Adrenal gland (tissue), 9 donors: ENCODE measurements at regions not wholly inside any gene's neighbourhood (a gene's known extent, or its start where the extent isn't known, plus 50 kb on each side); places are given as distances from the start of the nearest gene placed in this dataset.

Experiments used
- DNase-seq, 7 donors: peaks; one replicate each; pipeline ENCODE4 v3.0.0-alpha.2; 2019 to 2020
- H3K27ac ChIP-seq, 5 donors: fragments of 200-600 bp; sonication (generic) in 4 of 5; 1 replicate in 3 of 5; 2 replicates in 2 of 5; pipeline versions ENCODE4 v1.5.1 to v1.8.0; 2016 to 2020; ENCODE audit warnings: mild to moderate bottlenecking in 1 of 5
- H3K27me3 ChIP-seq: fragments of 200-600 bp; 2 replicates; pipeline ENCODE4 v1.8.0; 2021
- H3K36me3 ChIP-seq, 2 donors: fragments of 200-600 bp; replicated peaks in 1 of 2; 1 replicate in 1 of 2; 2 replicates in 1 of 2; pipeline versions ENCODE4 v1.5.1 to v1.8.0; 2018 to 2022
- H3K4me1 ChIP-seq, 2 donors: fragments of 200-600 bp; replicated peaks in 1 of 2; 1 replicate in 1 of 2; 2 replicates in 1 of 2; pipeline versions ENCODE4 v1.5.1 to v1.8.0; 2018 to 2021
- H3K4me3 ChIP-seq, 4 donors: fragments of 200-600 bp; sonication (generic) in 3 of 4; one replicate each; pipeline ENCODE4 v1.5.1; 2016 to 2018
- H3K9me3 ChIP-seq, 3 donors: fragments of 200-600 bp; sonication (generic) in 1 of 3; replicated peaks in 1 of 3; 1 replicate in 2 of 3; 2 replicates in 1 of 3; pipeline versions ENCODE4 v1.5.1 to v1.8.0; 2016 to 2021
- POLR2A ChIP-seq, 2 donors: fragments of 450-650 bp; IDR thresholded peaks; one replicate each; pipeline ENCODE4 v1.6.1; 2017; ENCODE audit warnings: antibody characterized with exemption in 2 of 2, mild to moderate bottlenecking in 2 of 2, moderate library complexity in 1 of 2
- WGBS, 4 donors: extraction: QIAGEN DNeasy Blood & Tissue Kit in 2 of 4; methylation state at CpG; one replicate each; pipeline versions ENCODE4 v1.1.5 to v1.1.7; 2013 to 2017; 5-methylcytosine and 5-hydroxymethylcytosine counted together
- intact Hi-C, 2 donors: fragments of 100-400 bp; cut with DNase I; formaldehyde crosslinking; loops; one replicate each; pipeline versions ENCODE4 v1.14.1 to v1.15.0; 2022 to 2023
- TF ChIP-seq, protein P1 (sequence below), 6 experiments: fragments of 450-650 bp in 4 of 6; fragments of 200-600 bp in 2 of 6; sonication (generic) in 1 of 6; IDR thresholded peaks; 1 replicate in 5 of 6; 2 replicates in 1 of 6; pipeline versions ENCODE4 v1.5.1 to v1.8.0; 2016 to 2021; ENCODE audit warnings: antibody characterized with exemption in 6 of 6, mild to moderate bottlenecking in 2 of 6, moderate library complexity in 1 of 6
- donor health status: healthy with polysubstance abuse.
- donor health status: Bipolar disorder and iron deficiency.
- donor health status: DM: yes; HTN: yes; CAD: no.
- donor health status: DM: no; HTN: no; CAD: no.
- donor health status: DM: no; HTN: no; CAD: no.

DNA sequence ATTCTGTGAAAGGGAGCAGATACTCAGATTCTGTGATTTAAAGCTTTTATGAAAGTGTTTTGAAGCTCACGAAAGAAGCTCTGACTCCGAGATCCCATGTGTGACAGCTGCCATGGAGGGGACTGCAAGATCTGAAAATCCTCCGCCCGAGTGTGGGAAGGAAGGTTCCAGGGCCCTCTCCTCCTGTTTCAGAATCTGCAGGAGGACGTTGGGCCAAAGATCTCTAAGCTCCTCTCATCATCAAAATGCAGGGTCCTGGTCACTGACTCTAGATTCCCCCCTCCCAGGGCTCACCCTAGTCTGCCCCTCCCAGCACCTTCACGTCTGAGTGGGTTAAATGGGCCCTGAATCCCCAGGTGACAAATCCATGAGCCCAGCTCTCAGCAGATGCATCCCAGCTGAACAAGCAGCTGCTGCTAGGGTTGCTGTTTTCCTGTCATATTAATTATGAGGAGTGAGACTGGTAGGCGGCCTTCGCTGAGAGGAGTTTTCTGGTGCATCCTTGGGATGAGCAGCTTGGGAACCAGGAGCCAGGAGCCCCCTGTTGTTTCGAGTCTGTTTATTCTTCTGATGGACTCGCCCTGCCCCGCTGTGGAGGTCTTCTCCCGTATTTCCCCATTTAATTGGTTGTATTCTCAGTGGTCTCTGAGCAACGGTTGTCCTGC, 402.0 kb downstream of the MATN1 start:
- Histone ChIP-seq H3K4me1 (no peaks in the 10 kb centered on the region), H3K27ac (peak overlapping the region in 1 of 5 donors; percentile 54), H3K36me3 (no peaks in the 10 kb centered on the region), H3K27me3 (no peaks in the 10 kb centered on the region), H3K9me3 (no peaks in the 10 kb centered on the region), H3K4me3 (no peak overlapping the region)
- DNase-seq = peak in 2 of 7 donors; percentile 8 to 68
- intact Hi-C loops = no loop called here
- 60 to 79% (median 72%) methylated on average over 8 to 13 of the region's 13 CpGs for WGBS, 4 donors
- TF ChIP-seq, protein P1, sequence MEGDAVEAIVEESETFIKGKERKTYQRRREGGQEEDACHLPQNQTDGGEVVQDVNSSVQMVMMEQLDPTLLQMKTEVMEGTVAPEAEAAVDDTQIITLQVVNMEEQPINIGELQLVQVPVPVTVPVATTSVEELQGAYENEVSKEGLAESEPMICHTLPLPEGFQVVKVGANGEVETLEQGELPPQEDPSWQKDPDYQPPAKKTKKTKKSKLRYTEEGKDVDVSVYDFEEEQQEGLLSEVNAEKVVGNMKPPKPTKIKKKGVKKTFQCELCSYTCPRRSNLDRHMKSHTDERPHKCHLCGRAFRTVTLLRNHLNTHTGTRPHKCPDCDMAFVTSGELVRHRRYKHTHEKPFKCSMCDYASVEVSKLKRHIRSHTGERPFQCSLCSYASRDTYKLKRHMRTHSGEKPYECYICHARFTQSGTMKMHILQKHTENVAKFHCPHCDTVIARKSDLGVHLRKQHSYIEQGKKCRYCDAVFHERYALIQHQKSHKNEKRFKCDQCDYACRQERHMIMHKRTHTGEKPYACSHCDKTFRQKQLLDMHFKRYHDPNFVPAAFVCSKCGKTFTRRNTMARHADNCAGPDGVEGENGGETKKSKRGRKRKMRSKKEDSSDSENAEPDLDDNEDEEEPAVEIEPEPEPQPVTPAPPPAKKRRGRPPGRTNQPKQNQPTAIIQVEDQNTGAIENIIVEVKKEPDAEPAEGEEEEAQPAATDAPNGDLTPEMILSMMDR (IDR thresholded peaks at IDR 0.05) = no peak
- TF ChIP-seq POLR2A (IDR thresholded peaks at IDR 0.05) = no peak

DNA sequence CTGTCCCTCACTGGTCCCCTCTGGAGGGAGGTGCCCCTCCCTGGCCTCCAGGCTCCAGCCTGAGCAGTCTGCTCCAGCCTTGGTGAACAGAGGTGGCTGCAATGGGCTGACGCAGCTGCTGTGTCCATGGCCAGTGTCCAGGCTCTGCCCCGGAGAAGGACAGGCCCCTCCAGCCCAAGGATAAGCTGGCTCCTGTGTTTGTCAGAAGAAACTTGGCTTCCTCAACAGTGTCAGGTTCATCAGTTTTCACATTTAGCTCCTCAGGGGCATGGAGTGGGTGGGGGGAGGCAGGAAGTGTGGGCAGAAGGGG, 402.8 kb downstream of the MATN1 start:
- no peaks in the 10 kb centered on the region for H3K4me1 ChIP-seq
- H3K4me3 ChIP-seq = no peak overlapping the region
- peak overlapping the region in 1 of 5 donors; percentile 54 for H3K27ac ChIP-seq
- H3K9me3 ChIP-seq = no peaks in the 10 kb centered on the region
- TF ChIP-seq POLR2A (IDR thresholded peaks at IDR 0.05) = peak in 1 of 2 donors; percentile 23
- TF ChIP-seq, protein P1 (IDR thresholded peaks at IDR 0.05) = no peak
- no peaks in the 10 kb centered on the region for H3K27me3 ChIP-seq
- DNase-seq = peak in 3 of 7 donors; percentile 13 to 71 (median 19)
- 0 to 25% (median 23%) methylated on average over 2 of the region's 2 CpGs; no CpG with 5 or more reads in 1 of the 4 donors for WGBS, 4 donors
- intact Hi-C loops = no loop called here
- no peaks in the 10 kb centered on the region for H3K36me3 ChIP-seq

DNA sequence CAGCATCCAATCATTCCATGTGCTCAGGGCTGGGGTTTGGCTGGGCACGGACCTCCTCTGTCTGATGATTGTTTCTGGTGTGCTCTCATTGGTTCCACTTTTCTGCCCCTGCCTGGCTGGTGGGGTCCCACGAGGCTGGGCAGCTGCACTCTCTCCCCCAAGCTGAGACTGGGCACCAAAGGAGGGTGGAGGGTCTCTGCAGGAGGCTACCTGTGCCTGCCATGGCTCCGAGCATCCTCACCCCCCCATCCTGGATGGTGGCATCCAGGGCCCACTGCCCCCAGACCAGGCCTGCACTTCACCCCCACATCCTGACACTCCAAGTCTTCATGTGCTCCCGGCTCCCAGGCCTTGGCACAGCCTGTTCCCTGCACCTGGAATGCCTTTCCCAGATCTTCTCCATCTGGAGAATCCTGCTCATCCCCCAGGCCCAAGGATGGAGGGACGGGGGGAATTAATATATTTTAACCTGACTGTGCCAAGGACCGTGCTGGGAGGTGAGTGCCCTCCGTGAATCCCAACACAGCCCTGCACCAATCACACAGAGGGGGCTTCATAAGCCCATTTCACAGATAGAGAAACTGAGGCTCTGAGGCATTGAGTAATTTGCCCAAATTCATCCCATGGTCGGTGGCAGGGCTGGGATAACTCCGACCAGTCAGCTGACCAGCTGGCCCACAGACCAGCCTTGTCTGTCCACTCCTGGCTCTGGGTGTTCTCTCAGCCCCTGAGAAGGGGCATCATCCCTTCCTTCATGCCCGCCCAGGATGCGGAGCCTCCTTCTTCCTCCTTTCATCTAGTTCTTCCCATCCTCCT, 403.4 kb downstream of the MATN1 start:
- Histone ChIP-seq H3K9me3 (no peaks in the 10 kb centered on the region), H3K27me3 (no peaks in the 10 kb centered on the region), H3K4me1 (no peaks in the 10 kb centered on the region), H3K36me3 (no peaks in the 10 kb centered on the region), H3K4me3 (no peak overlapping the region), H3K27ac (peak overlapping the region in 1 of 5 donors; percentile 54)
- peak in 2 of 7 donors; percentile 4 to 43 for DNase-seq
- TF ChIP-seq POLR2A (IDR thresholded peaks at IDR 0.05) = no peak
- TF ChIP-seq, protein P1 (IDR thresholded peaks at IDR 0.05) = no peak
- intact Hi-C loops = no loop called here
- WGBS, 4 donors = 72 to 76% (median 73%) methylated on average over 10 to 11 of the region's 11 CpGs

DNA sequence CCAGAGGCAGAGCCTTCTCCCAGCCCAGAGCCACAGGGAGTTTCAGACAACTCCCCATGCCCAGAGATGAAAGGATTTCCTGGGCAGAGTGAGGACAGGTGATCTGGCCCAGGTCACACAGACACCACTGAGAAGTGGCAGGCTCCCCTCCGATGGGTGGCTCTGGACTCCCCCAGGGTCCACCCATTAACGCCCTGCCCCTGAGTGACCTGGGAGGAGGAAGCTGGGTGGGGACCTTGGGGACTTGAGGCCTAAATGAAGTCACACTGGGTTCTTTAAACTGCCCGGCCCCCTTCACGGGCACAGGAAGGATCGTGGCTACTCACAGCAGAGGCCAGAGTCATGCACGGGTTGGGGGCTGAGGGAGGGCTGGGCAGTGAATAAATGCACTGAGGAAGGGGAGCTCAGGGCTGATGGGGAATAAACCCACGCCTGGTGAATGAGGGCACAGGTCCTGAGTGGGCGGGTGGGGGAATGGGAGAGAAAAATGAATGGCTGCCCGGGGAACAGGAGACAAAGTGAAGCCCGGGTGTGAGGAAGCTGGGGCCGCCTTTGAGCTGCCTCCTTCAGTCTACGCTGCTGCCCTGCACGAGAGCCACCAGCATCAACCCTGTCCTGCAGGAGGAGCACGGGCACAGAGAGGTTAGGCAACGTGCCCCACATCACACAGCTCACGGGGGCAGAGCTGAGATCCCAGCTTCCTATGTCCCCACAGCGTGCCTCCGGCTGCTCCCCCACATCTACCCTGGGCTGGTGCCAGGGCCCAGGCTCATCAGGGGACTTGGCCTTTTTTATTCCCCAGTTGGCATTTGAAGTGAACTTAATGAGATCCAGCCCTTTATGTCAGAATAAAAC, 404.3 kb downstream of the MATN1 start:
- intact Hi-C loops = no loop called here
- no peaks in the 10 kb centered on the region for H3K27me3 ChIP-seq
- WGBS, 4 donors = 51 to 76% (median 72%) methylated on average over 16 to 18 of the region's 18 CpGs
- no peak for TF ChIP-seq POLR2A (IDR thresholded peaks at IDR 0.05)
- TF ChIP-seq, protein P1 (IDR thresholded peaks at IDR 0.05) = no peak
- no peaks in the 10 kb centered on the region for H3K36me3 ChIP-seq
- no peaks in the 10 kb centered on the region for H3K9me3 ChIP-seq
- no peak overlapping the region for H3K27ac ChIP-seq
- DNase-seq = peak in 2 of 7 donors; percentile 7 to 38
- no peak overlapping the region for H3K4me3 ChIP-seq
- no peaks in the 10 kb centered on the region for H3K4me1 ChIP-seq
